ENCODE measurements at regions not wholly inside any gene's neighbourhood (a gene's known extent, or its start where the extent isn't known, plus 50 kb on each side); places are given as distances from the start of the nearest gene placed in this dataset.

DNA sequence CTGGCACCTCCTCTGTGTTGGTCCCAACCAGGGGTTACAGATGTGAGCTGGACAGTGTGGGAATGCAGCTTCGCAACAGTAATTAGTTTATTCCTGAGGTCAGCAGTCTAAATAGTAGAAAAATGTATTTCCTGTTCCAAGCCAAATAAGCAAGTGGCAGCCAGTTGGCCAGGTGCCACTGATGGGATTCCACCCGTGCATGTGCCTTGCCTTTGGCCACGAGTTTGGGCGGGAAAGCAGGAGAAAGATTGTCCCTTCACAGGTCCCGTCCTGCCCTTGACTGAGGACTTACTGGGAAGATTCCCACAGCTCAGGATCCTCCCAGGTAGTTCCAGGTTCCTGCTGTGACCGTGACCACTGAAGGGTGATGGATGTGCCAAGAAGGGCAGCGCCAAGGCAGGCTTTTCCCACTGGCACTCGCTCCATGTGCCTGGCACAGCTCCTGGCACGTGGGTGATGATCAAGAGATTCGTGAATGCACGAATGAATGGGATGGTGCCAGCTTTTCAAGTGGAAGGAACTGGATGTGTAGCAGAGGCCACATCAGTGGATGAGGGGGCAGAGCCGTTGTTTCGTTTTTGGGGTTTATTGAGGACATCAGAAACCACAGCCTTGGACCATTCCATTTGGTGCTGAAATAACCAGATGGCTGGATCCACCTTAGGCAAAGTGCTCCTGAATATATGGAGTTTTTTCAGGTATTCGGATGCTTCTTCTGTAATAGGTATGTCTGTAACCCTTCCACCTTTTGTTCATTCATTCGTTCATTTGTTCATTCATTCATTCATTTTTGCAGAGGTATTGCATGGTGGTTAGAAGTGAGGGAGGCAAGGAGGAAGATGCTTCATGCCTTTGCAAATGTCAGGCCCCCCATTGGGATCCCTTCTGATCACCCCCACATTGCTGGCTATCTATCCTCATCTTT, 62.4 kb upstream of the WNT4 start:
- DNase-seq (ENCODE audit: low read depth) = no peak
- TF ChIP-seq, protein P1, sequence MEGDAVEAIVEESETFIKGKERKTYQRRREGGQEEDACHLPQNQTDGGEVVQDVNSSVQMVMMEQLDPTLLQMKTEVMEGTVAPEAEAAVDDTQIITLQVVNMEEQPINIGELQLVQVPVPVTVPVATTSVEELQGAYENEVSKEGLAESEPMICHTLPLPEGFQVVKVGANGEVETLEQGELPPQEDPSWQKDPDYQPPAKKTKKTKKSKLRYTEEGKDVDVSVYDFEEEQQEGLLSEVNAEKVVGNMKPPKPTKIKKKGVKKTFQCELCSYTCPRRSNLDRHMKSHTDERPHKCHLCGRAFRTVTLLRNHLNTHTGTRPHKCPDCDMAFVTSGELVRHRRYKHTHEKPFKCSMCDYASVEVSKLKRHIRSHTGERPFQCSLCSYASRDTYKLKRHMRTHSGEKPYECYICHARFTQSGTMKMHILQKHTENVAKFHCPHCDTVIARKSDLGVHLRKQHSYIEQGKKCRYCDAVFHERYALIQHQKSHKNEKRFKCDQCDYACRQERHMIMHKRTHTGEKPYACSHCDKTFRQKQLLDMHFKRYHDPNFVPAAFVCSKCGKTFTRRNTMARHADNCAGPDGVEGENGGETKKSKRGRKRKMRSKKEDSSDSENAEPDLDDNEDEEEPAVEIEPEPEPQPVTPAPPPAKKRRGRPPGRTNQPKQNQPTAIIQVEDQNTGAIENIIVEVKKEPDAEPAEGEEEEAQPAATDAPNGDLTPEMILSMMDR (IDR thresholded peaks at IDR 0.05; ENCODE audit: low read length, missing control alignments) = no peak
- H3K4me3 ChIP-seq (replicated peaks; ENCODE audit: low read depth, low read length) = no peak overlapping the region

DNA sequence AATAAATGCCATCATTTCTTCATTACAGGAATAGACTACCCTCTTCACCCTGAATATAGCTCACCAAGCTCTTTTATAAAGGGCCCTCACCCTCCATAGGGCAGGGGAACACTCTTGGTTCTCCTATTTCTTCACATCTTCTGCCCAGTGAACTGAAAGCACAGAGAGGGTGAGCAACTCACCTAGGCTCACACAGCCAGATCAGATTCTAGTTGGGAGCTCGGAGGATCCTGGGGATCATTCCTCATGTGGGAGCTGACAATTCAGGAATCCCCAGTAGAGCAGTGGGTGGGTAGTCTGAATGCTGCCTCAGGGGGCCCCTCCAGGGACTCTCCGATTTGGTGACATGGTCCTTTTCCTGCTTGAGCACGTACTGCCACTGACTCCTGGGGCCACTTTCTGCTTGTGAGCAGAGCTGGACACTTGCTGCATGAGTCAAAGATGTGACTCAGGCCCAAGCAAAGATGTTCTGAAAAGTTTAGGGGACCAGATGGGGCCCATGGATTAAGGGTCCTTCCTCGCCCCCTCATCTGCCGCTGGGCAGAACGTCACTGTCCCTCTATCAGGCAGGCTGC, 63.7 kb upstream of the WNT4 start:
- TF ChIP-seq, protein P1 (IDR thresholded peaks at IDR 0.05; ENCODE audit: low read length, missing control alignments) = no peak
- H3K4me3 ChIP-seq (replicated peaks; ENCODE audit: low read depth, low read length) = no peak overlapping the region
- no peak for DNase-seq (ENCODE audit: low read depth)

DNA sequence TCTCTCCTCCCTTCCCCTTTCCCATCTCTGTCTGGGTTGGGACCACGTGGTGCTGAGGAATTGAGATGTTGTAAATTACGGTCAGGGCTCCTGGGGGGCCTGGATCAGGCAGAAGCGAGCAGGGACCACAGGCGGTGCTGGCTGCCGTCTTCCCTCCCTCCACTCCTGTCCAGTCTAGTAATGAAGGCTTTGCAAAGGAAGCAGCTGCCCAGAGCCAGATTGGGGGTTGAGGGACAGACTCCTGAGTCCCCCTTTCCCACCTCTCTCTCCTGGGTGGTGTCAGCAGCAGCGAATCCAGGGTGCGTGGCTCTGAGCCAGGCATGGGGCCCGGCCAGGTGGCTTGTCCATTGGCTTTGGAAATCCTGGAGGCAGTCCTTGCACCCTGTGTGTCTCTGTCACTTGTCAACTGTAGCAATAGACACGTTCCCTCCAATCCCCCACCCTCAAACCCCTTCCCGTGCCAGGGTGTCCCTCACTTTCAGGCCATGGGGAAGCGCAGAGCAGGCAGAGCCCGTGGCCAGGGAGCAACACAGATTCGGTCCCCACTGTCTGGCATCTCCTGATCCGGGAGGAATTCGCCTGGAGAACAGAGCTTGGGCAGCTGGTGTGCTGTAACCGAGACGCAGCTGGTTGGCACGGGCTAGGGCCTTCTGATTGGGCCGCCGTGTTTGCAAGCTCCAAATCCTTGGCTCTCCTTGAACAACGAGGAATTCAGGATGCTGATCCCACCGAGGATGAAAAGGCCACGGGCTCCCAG, 64.8 kb upstream of the WNT4 start:
- H3K4me3 ChIP-seq (replicated peaks; ENCODE audit: low read depth, low read length) = no peak overlapping the region
- TF ChIP-seq, protein P1 (IDR thresholded peaks at IDR 0.05; ENCODE audit: low read length, missing control alignments) = no peak
- no peak for DNase-seq (ENCODE audit: low read depth)

DNA sequence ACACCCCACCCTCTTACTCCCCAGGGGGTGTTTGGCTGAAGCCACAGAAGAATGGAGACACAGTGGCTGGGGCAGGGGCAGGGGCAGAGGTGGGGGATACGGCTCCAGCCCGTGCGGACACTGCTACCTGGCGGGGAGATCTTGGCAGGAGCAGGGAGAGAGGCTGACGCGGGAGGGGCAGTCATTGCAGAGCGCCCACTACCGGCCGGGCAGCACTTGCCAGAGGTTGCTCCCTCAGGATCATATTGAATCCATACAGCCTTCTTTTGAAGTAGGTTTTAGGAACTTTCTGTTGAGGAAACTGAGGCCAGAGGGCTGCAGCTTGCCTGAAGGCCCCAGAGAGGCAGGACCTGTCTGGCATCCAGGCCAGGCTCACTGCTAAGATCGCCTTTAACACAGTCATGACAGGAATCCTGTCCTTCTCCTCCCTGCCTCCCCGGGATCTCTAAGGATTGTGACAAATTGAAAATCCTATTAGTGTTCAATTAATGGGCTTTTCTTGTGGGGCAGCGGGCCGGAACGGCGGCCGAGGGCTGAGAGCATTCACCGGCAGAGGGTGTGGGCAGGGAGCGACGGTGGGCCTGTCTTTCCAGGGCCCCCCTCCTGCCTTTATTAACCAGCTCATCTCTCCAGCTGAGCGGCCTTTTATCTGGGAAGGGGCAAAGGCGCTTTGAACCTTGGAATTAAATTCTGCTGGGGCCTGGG, 65.5 kb upstream of the WNT4 start:
- TF ChIP-seq, protein P1 (IDR thresholded peaks at IDR 0.05; ENCODE audit: low read length, missing control alignments) = no peak
- no peak for DNase-seq (ENCODE audit: low read depth)
- no peak overlapping the region for H3K4me3 ChIP-seq (replicated peaks; ENCODE audit: low read depth, low read length)

DNA sequence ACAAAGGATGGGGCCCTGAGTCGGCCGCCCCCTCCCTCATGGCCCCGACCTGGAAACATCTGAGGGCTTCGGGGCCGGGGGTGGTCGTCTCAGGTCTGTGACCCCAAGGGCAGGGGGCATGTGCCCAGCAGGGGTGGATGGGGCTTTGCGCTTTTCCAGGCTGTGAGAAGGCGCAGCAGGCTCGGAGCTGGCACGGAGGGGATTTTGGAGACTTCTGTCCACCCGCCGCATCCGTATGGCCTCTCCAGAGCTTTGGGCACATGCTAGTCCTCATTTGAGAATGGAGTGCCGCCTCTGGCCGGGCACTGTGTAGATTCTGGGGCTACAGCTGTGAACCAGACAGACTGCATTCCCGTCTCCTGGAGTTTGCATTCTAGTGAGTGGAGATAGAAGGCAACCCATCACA, 66.1 kb upstream of the WNT4 start:
- no peak for DNase-seq (ENCODE audit: low read depth)
- TF ChIP-seq, protein P1 (IDR thresholded peaks at IDR 0.05; ENCODE audit: low read length, missing control alignments) = no peak
- H3K4me3 ChIP-seq (replicated peaks; ENCODE audit: low read depth, low read length) = no peak overlapping the region

DNA sequence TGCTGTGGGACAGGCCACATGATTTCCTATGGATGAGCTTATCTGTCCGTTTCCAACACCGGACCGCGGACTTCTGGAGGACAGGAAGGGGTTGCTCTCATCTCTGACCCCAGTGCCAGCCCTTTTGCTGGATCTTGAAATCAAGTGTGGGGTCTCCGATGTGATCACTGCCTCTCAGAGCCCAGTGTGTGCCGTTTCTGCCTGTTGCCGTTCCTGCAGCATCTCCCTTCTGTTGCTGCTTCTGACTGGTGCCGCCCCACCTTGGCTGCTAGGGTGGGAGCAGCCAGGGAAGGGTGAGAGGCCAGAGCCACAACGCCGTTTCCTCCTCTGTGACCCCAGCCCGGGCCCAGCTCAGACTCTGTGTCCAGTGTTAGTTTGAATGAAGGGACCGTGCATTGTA, 67.3 kb upstream of the WNT4 start:
- DNase-seq (ENCODE audit: low read depth) = no peak

More for the DNA sequence above, 67.3 kb upstream of the WNT4 start:
- no peak overlapping the region for H3K4me3 ChIP-seq (replicated peaks; ENCODE audit: low read depth, low read length)
- TF ChIP-seq, protein P1 (IDR thresholded peaks at IDR 0.05; ENCODE audit: low read length, missing control alignments) = no peak
